ENCODE measurements at regions not wholly inside any gene's neighbourhood (a gene's known extent, or its start where the extent isn't known, plus 50 kb on each side); places are given as distances from the start of the nearest gene placed in this dataset.
"Not testable (repeated sequence)": the region's sequence is repeated elsewhere in the genome, so short reads cannot be mapped to it uniquely, and the experiment has no call there.

GRCh38 chr3:22334996-22335395, 584.0 kb upstream of the ZNF385D start:
- no peak for DNase-seq

- DNase-seq = no peak
Measured at GRCh38 chr3:22349215-22349851, 598.3 kb upstream of the ZNF385D start.

GRCh38 chr3:22351806-22352205, 600.8 kb upstream of the ZNF385D start:
- no peak for DNase-seq

- no peak for DNase-seq
Measured at GRCh38 chr3:22353126-22353525, 602.1 kb upstream of the ZNF385D start.

- DNase-seq = no peak
Measured at GRCh38 chr3:22358334-22358733, 607.3 kb upstream of the ZNF385D start.

- no peak for DNase-seq
Measured at GRCh38 chr3:22360164-22360563, 609.2 kb upstream of the ZNF385D start.

GRCh38 chr3:22360970-22361369, 610.0 kb upstream of the ZNF385D start:
- DNase-seq = no peak

- DNase-seq = no peak
Measured at GRCh38 chr3:22361521-22361920, 610.5 kb upstream of the ZNF385D start.

GRCh38 chr3:22364851-22365250, 613.8 kb upstream of the ZNF385D start:
- DNase-seq = no peak

- no peak for DNase-seq
Measured at GRCh38 chr3:22366781-22367180, 615.8 kb upstream of the ZNF385D start.

- DNase-seq = no peak
Measured at GRCh38 chr3:22371036-22371435, 620.0 kb upstream of the ZNF385D start.

- no peak for DNase-seq
Measured at GRCh38 chr3:22371607-22372291, 620.7 kb upstream of the ZNF385D start.

GRCh38 chr3:22372292-22373062, 621.5 kb upstream of the ZNF385D start:
- DNase-seq = no peak

- no peak for DNase-seq
Measured at GRCh38 chr3:22373182-22373581, 622.2 kb upstream of the ZNF385D start.

- no peak for DNase-seq
Measured at GRCh38 chr3:22373827-22374226, 622.8 kb upstream of the ZNF385D start.

GRCh38 chr3:22377421-22377820, 626.4 kb upstream of the ZNF385D start:
- peak; percentile 32 for DNase-seq

GRCh38 chr3:22378869-22379268, 627.9 kb upstream of the ZNF385D start:
- no peak for DNase-seq

GRCh38 chr3:22380253-22380652, 629.2 kb upstream of the ZNF385D start:
- DNase-seq = no peak

GRCh38 chr3:22381564-22381963, 630.6 kb upstream of the ZNF385D start:
- not testable (repeated sequence) for DNase-seq

GRCh38 chr3:22383285-22383684, 632.3 kb upstream of the ZNF385D start:
- DNase-seq = no peak

- no peak for DNase-seq
Measured at GRCh38 chr3:22386107-22386506, 635.1 kb upstream of the ZNF385D start.

- DNase-seq = no peak
Measured at GRCh38 chr3:22392286-22392685, 641.3 kb upstream of the ZNF385D start.

- DNase-seq = no peak
Measured at GRCh38 chr3:22392859-22393258, 641.8 kb upstream of the ZNF385D start.

GRCh38 chr3:22399566-22399965, 648.6 kb upstream of the ZNF385D start:
- peak; percentile 2 for DNase-seq
